Ishikawa (cell line): ENCODE measurements at regions not wholly inside any gene's neighbourhood (a gene's known extent, or its start where the extent isn't known, plus 50 kb on each side); places are given as distances from the start of the nearest gene placed in this dataset.

Source experiments
- EP300 ChIP-seq: IDR thresholded peaks from 2 replicates; pipeline ENCODE4 v1.6.1; 2012; ENCODE audit warnings: borderline replicate concordance
- RAD21 ChIP-seq: IDR thresholded peaks from 2 replicates; pipeline ENCODE4 v1.6.1; 2012; ENCODE audit warnings: low read depth
- TAF1 ChIP-seq: IDR thresholded peaks from 2 replicates; pipeline ENCODE4 v1.6.1; 2012; ENCODE audit warnings: low read depth, mild to moderate bottlenecking
- TEAD4 ChIP-seq: IDR thresholded peaks from 2 replicates; pipeline ENCODE4 v1.6.1; 2012
- TF ChIP-seq, protein P1 (sequence below): IDR thresholded peaks from 2 replicates; pipeline ENCODE4 v1.6.1; 2012
- TF ChIP-seq, protein P2 (sequence below): IDR thresholded peaks from 2 replicates; pipeline ENCODE4 v1.6.1; 2012; ENCODE audit warnings: low read depth, mild to moderate bottlenecking
- TF ChIP-seq, protein P3 (sequence below): IDR thresholded peaks from 2 replicates; pipeline ENCODE4 v1.6.1; 2012

DNA sequence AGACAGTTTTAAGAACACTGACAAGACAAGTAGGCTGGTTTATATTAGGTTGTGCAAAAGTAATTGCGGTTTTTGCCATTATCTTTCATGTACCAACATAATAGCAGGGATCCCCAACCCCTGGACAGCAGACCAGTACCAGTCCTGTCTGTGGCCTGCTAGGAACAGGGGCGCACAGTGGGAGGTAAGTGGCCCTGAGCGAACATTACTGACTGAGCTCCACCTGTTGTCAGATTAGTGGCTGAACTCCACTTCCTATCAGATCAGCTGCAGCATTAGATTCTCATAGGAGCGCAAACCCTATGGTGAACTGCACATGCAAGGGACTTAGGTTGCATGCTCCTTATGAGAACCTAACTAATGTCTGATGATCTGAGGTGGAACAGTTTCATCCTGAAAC is 921.9 kb downstream of the CCDC85A start:
- no peak for TF ChIP-seq EP300
- TF ChIP-seq, protein P1, sequence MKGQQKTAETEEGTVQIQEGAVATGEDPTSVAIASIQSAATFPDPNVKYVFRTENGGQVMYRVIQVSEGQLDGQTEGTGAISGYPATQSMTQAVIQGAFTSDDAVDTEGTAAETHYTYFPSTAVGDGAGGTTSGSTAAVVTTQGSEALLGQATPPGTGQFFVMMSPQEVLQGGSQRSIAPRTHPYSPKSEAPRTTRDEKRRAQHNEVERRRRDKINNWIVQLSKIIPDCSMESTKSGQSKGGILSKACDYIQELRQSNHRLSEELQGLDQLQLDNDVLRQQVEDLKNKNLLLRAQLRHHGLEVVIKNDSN, result no peak
- no peak for TF ChIP-seq RAD21
- TF ChIP-seq, protein P2, sequence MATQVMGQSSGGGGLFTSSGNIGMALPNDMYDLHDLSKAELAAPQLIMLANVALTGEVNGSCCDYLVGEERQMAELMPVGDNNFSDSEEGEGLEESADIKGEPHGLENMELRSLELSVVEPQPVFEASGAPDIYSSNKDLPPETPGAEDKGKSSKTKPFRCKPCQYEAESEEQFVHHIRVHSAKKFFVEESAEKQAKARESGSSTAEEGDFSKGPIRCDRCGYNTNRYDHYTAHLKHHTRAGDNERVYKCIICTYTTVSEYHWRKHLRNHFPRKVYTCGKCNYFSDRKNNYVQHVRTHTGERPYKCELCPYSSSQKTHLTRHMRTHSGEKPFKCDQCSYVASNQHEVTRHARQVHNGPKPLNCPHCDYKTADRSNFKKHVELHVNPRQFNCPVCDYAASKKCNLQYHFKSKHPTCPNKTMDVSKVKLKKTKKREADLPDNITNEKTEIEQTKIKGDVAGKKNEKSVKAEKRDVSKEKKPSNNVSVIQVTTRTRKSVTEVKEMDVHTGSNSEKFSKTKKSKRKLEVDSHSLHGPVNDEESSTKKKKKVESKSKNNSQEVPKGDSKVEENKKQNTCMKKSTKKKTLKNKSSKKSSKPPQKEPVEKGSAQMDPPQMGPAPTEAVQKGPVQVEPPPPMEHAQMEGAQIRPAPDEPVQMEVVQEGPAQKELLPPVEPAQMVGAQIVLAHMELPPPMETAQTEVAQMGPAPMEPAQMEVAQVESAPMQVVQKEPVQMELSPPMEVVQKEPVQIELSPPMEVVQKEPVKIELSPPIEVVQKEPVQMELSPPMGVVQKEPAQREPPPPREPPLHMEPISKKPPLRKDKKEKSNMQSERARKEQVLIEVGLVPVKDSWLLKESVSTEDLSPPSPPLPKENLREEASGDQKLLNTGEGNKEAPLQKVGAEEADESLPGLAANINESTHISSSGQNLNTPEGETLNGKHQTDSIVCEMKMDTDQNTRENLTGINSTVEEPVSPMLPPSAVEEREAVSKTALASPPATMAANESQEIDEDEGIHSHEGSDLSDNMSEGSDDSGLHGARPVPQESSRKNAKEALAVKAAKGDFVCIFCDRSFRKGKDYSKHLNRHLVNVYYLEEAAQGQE, result no peak
- TF ChIP-seq, protein P3, sequence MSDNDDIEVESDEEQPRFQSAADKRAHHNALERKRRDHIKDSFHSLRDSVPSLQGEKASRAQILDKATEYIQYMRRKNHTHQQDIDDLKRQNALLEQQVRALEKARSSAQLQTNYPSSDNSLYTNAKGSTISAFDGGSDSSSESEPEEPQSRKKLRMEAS, result no peak
- TF ChIP-seq TAF1, result no peak
- TF ChIP-seq TEAD4, result no peak
